ENCODE measurements at regions not wholly inside any gene's neighbourhood (a gene's known extent, or its start where the extent isn't known, plus 50 kb on each side); places are given as distances from the start of the nearest gene placed in this dataset.

DNA sequence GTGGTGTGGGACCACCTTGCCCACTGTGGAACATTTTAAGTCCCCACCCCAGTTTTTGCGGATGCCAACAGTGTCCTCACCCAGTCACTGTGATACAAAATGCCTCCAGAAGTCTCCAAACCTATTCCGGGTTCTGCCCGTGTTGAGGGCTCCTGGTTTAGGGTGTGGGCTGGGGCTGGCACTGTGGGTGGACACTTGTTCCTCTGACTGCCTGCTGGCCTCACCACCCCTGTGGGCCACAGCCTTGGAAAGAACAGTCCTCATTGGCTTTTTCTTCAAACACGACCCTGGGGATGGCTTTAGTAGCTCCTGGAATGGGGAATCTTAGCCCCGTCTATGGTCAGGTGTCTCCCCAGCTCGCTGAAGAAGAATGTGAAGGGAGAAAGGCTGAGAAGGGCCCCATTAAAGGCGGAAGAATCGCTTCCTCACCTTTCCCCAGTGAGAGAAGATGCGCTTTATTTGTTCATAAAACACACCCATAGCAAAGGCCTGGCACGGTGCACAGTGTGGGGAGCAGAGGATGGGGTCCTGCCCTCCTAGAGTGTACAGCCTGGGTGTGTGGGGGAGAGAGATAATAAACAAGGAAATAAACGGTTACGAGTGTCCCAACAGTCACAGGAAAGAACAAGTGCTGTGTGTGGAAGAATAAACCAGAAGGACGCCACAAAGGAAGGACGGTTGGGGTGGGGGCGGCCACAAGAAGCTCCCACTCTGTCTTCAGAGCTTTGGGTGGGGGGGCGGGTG, 56.3 kb upstream of the SLC22A11 start:
- no peaks in the 10 kb centered on the region for H3F3A ChIP-seq (ENCODE audit: insufficient read depth, low read length)
- H3K4me3 ChIP-seq (ENCODE audit: low read depth, low read length, poor library complexity, severe bottlenecking), result no peak overlapping the region
- no peaks in the 10 kb centered on the region for H3K9me3 ChIP-seq (ENCODE audit: low read length)
- no peaks in the 10 kb centered on the region for H3K36me3 ChIP-seq (ENCODE audit: insufficient read depth, low read length)
- H3K27ac ChIP-seq (ENCODE audit: low read depth, low read length, poor library complexity, severe bottlenecking), result no peak overlapping the region
- no peaks in the 10 kb centered on the region for H3K4me1 ChIP-seq (ENCODE audit: insufficient read depth, low read length, severe bottlenecking)
- no peak overlapping the region for H3K9ac ChIP-seq (ENCODE audit: low read length)
- H3K79me2 ChIP-seq (ENCODE audit: insufficient read depth, low read length), result no peaks in the 10 kb centered on the region
- TF ChIP-seq, protein P1, sequence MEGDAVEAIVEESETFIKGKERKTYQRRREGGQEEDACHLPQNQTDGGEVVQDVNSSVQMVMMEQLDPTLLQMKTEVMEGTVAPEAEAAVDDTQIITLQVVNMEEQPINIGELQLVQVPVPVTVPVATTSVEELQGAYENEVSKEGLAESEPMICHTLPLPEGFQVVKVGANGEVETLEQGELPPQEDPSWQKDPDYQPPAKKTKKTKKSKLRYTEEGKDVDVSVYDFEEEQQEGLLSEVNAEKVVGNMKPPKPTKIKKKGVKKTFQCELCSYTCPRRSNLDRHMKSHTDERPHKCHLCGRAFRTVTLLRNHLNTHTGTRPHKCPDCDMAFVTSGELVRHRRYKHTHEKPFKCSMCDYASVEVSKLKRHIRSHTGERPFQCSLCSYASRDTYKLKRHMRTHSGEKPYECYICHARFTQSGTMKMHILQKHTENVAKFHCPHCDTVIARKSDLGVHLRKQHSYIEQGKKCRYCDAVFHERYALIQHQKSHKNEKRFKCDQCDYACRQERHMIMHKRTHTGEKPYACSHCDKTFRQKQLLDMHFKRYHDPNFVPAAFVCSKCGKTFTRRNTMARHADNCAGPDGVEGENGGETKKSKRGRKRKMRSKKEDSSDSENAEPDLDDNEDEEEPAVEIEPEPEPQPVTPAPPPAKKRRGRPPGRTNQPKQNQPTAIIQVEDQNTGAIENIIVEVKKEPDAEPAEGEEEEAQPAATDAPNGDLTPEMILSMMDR (IDR thresholded peaks at IDR 0.05; ENCODE audit: low read length), result no peak
- no peak for TF ChIP-seq EZH2 (IDR thresholded peaks at IDR 0.05; ENCODE audit: borderline replicate concordance, low read length)
- peaks cover 4% of the 10 kb centered on the region; the same call in 1 of the 2 replicates for H3K27me3 ChIP-seq (ENCODE audit: insufficient read depth, low read length)
- no peak overlapping the region for H2AFZ ChIP-seq (ENCODE audit: low read length)
- H3K9me2 ChIP-seq (ENCODE audit: low read depth, low read length), result no peaks in the 10 kb centered on the region
- H4K20me1 ChIP-seq (ENCODE audit: insufficient read depth, low read length), result no peaks in the 10 kb centered on the region
- H3K4me2 ChIP-seq (ENCODE audit: low read length), result no peak overlapping the region

DNA sequence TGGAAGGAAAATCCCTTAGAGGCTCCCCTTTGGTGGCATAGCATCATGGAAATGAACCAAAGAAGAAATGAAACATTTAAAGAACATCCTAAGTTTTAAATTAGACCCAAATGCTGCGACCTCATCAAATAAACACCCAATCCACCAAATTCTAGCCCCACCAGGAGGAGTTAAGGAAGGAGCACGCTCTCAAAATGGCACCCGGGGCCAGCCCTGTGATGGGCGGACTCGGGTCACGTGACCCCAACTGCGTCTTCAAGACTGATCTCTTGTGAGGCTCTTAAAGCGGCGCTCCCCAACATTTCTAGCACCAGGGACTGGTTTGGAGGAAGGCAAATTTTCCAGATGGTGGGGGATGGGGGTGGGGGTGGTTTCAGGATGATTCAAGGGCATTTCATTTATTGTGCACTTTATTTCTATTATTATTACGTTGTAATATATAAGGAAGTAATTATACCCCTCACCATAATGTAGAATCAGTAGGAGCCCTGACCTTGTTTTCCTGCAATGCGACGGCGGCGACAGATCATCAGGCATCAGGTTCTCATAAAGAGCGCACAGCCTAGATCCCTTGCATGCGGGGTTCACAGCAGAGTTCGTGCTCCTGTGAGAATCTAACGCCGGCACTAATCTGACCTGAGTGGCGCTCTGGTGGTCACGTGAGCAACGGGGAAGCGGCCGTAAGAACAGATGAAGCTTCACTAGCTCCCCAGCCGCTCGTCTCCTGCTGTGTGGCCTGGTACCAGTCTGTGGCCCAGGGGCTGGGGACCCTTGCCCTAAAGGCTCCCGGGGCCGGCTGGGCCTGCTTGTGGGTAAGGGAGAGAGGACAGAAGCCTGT, 55.3 kb upstream of the SLC22A11 start:
- Histone ChIP-seq H3K79me2 (ENCODE audit: insufficient read depth, low read length) (no peaks in the 10 kb centered on the region), H3K9me3 (ENCODE audit: low read length) (no peaks in the 10 kb centered on the region), H3K4me1 (ENCODE audit: insufficient read depth, low read length, severe bottlenecking) (no peaks in the 10 kb centered on the region), H3K27me3 (ENCODE audit: insufficient read depth, low read length) (peaks cover 12% of the 10 kb centered on the region; the same call in 1 of the 2 replicates), H3K27ac (ENCODE audit: low read depth, low read length, poor library complexity, severe bottlenecking) (no peak overlapping the region), H2AFZ (ENCODE audit: low read length) (no peak overlapping the region), H3F3A (ENCODE audit: insufficient read depth, low read length) (no peaks in the 10 kb centered on the region), H3K4me2 (ENCODE audit: low read length) (no peak overlapping the region), H3K4me3 (ENCODE audit: low read depth, low read length, poor library complexity, severe bottlenecking) (no peak overlapping the region), H3K9ac (ENCODE audit: low read length) (no peak overlapping the region), H3K36me3 (ENCODE audit: insufficient read depth, low read length) (no peaks in the 10 kb centered on the region), H3K9me2 (ENCODE audit: low read depth, low read length) (no peaks in the 10 kb centered on the region), H4K20me1 (ENCODE audit: insufficient read depth, low read length) (no peaks in the 10 kb centered on the region)
- TF ChIP-seq, protein P1 (IDR thresholded peaks at IDR 0.05; ENCODE audit: low read length), result no peak
- TF ChIP-seq EZH2 (IDR thresholded peaks at IDR 0.05; ENCODE audit: borderline replicate concordance, low read length), result no peak

DNA sequence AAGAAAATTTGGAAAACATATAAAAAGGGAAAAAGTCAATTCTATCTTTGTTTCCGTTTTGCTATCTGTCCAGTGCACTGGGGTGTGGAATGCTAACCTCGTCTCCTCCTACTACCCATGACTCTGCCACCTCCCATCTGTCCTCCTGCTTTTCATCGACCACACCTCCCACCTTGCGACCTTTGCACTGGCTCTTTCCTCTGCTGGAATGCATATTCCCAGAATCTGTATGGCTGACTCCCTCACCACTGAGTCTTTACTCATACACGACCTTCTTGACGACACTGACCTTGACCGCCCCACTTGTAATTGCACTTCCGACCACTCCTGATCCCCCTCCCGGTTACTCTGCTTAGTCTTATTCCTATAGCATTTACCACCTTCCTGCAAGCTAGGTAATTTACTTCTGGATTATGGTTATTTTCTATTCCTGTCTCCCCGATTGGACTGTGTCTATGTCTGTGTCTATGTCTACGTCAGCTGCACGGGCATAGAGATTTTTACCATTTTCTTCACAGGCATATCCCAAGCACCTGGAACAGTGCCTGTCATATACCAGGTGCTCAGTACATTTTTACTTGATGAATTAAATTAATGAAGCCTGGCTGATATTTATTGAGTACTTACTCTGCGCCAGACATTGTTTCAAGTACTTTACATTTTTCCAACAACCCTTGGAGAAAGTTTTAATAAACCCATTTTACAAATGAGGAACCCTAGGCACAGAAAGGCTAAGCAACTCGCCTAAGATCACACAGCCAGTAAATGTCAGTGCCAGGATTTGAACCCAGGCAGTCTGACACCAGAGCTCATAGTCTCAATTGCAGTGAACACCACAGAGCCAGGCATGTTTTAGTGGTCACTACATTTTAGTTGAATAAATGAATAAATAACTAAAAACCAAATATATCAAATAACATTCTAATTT, 54.0 kb upstream of the SLC22A11 start:
- H3K9ac ChIP-seq (ENCODE audit: low read length), result no peak overlapping the region
- TF ChIP-seq EZH2 (IDR thresholded peaks at IDR 0.05; ENCODE audit: borderline replicate concordance, low read length), result no peak
- TF ChIP-seq, protein P1 (IDR thresholded peaks at IDR 0.05; ENCODE audit: low read length), result no peak
- H3F3A ChIP-seq (ENCODE audit: insufficient read depth, low read length), result no peaks in the 10 kb centered on the region
- H3K4me2 ChIP-seq (ENCODE audit: low read length), result no peak overlapping the region
- H4K20me1 ChIP-seq (ENCODE audit: insufficient read depth, low read length), result no peaks in the 10 kb centered on the region
- H3K36me3 ChIP-seq (ENCODE audit: insufficient read depth, low read length), result no peaks in the 10 kb centered on the region
- no peaks in the 10 kb centered on the region for H3K9me3 ChIP-seq (ENCODE audit: low read length)
- no peak overlapping the region for H3K27ac ChIP-seq (ENCODE audit: low read depth, low read length, poor library complexity, severe bottlenecking)
- no peak overlapping the region for H3K4me3 ChIP-seq (ENCODE audit: low read depth, low read length, poor library complexity, severe bottlenecking)
- no peak overlapping the region for H2AFZ ChIP-seq (ENCODE audit: low read length)
- H3K79me2 ChIP-seq (ENCODE audit: insufficient read depth, low read length), result no peaks in the 10 kb centered on the region
- no peaks in the 10 kb centered on the region for H3K9me2 ChIP-seq (ENCODE audit: low read depth, low read length)
- peaks cover 13% of the 10 kb centered on the region; the same call in 1 of the 2 replicates for H3K27me3 ChIP-seq (ENCODE audit: insufficient read depth, low read length)
- H3K4me1 ChIP-seq (ENCODE audit: insufficient read depth, low read length, severe bottlenecking), result no peaks in the 10 kb centered on the region
